ENCODE measurements at regions not wholly inside any gene's neighbourhood (a gene's known extent, or its start where the extent isn't known, plus 50 kb on each side); places are given as distances from the start of the nearest gene placed in this dataset.

GRCh38 chr4:187460016-187460415, 535.6 kb upstream of the ZFP42 start:
- 50% methylated on average over 1 of the region's 3 CpGs; no CpG with 5 or more reads in 1 of the 2 experiments for WGBS, 2 experiments (ENCODE audit: extremely low coverage in 2 of 2, insufficient read length in 1 of 2)
- Histone ChIP-seq H3K36me3 (ENCODE audit: control insufficient read depth, insufficient read depth, low read length) (no peaks in the 10 kb centered on the region), H3K79me1 (ENCODE audit: low read depth in 1 of 2, low read length in 2 of 2) (no peaks in the 10 kb centered on the region), H2AFZ (replicated peaks; ENCODE audit: low read length, poor library complexity) (no peak overlapping the region), H3K4ac (ENCODE audit: low read depth, low read length) (no peak overlapping the region), H3K27ac (ENCODE audit: insufficient read depth, low read length) (no peak overlapping the region), H4K8ac (ENCODE audit: low read depth in 2 of 2, low read length in 2 of 2) (no peak overlapping the region), H3K4me3 (ENCODE audit: insufficient read depth, low read depth, low read length) (no peak overlapping the region), H3K9ac (ENCODE audit: low read depth, low read length) (no peak overlapping the region), H3K14ac (replicated peaks; ENCODE audit: low read depth, low read length) (no peak overlapping the region), H3K18ac (ENCODE audit: low read depth, low read length) (no peak overlapping the region), H3K4me1 (ENCODE audit: control insufficient read depth, insufficient read depth, low read length) (no peaks in the 10 kb centered on the region), H4K91ac (ENCODE audit: insufficient read depth, low read depth, low read length) (no peak overlapping the region), H2AK5ac (ENCODE audit: low read depth, low read length) (no peak overlapping the region), H2BK120ac (ENCODE audit: low read depth, low read length) (no peak overlapping the region), H3K4me2 (ENCODE audit: low read depth, low read length) (no peak overlapping the region), H3K9me3 (ENCODE audit: control insufficient read depth, insufficient read depth, low read length) (no peaks in the 10 kb centered on the region), H3K27me3 (ENCODE audit: control insufficient read depth, insufficient read depth, low read length) (no peaks in the 10 kb centered on the region), H2AK9ac (replicated peaks; ENCODE audit: low read depth, low read length, poor library complexity) (no peak overlapping the region), H2BK5ac (ENCODE audit: low read depth, low read length, poor library complexity, severe bottlenecking) (no peak overlapping the region), H3K56ac (ENCODE audit: extremely low read depth, insufficient read depth, low read length) (no peak overlapping the region), H4K5ac (ENCODE audit: low read depth, low read length) (no peak overlapping the region), H4K20me1 (ENCODE audit: insufficient read depth, low read length) (no peaks in the 10 kb centered on the region), H3K23ac (ENCODE audit: low read depth, low read length) (no peak overlapping the region), H2BK15ac (ENCODE audit: low read depth, low read length) (no peak overlapping the region), H2BK20ac (ENCODE audit: low read depth, low read length) (no peak overlapping the region), H3K9me1 (ENCODE audit: insufficient read depth, low read length) (no peaks in the 10 kb centered on the region)
- no peak for DNase-seq
- intact Hi-C loops (cut with micrococcal nuclease) = no loop called here
- in situ Hi-C loops (cut with MboI; ENCODE audit: low sequenced_read_pairs) = no loop called here
- dilution Hi-C loops (cut with HindIII; ENCODE audit: low sequenced_read_pairs, unreplicated experiment) = no loop called here
- ChIA-PET POLR2A (ENCODE audit: unreplicated experiment) (no interaction called here), CTCF (no interaction called here)
- TF ChIP-seq POLR2A (IDR thresholded peaks at IDR 0.05; ENCODE audit: low read depth, low read length) (no peak), RAD21 (IDR thresholded peaks at IDR 0.05; ENCODE audit: low read length) (no peak), CTCF (conservative IDR thresholded peaks at IDR 0.05; ENCODE audit: low read depth, low read length) (no peak)
- no TSS peak for BruUV-seq (replicated peaks)
- no peak for ATAC-seq (ENCODE audit: low read depth)
